Common myeloid progenitor, CD34-positive (primary cell): ENCODE measurements at regions not wholly inside any gene's neighbourhood (a gene's known extent, or its start where the extent isn't known, plus 50 kb on each side); places are given as distances from the start of the nearest gene placed in this dataset.

Experiments used
- CTCF ChIA-PET: fragments of 350-600 bp; sonication (Branson Sonifier 250); formaldehyde crosslinking; loops from one replicate; lab custom pipeline; 2021; ENCODE audit warnings: antibody characterized with exemption; lab: Charles Lee
- POLR2A ChIA-PET: fragments of 350-600 bp; sonication (Branson Sonifier 250); formaldehyde crosslinking; loops from one replicate; lab custom pipeline; 2021; ENCODE audit warnings: antibody characterized with exemption; lab: Charles Lee
- DNase-seq, 3 donors: peaks; one replicate each; pipeline versions ENCODE4 v3.0.0 to v3.0.0-alpha.2; 2013
- H3K27ac ChIP-seq, 2 experiments: 1 replicate in 1 of 2; 2 replicates in 1 of 2; pipeline ENCODE4 v1.7.0; 2013; ENCODE audit warnings: inconsistent platforms in 2 of 2, low read length in 2 of 2, mild to moderate bottlenecking in 2 of 2, low read depth in 1 of 2, moderate library complexity in 1 of 2; ENCODE audit not compliant: severe bottlenecking in 2 of 2, insufficient read depth in 1 of 2, poor library complexity in 1 of 2
- H3K27me3 ChIP-seq, 5 experiments: replicated peaks in 2 of 5; 1 replicate in 3 of 5; 2 replicates in 2 of 5; pipeline versions ENCODE4 v1.6.1 to v1.7.0; 2013; ENCODE audit warnings: low read length in 4 of 5, mild to moderate bottlenecking in 2 of 5, moderate library complexity in 2 of 5, inconsistent platforms in 1 of 5; ENCODE audit not compliant: insufficient read depth in 5 of 5, control insufficient read depth in 4 of 5
- H3K36me3 ChIP-seq, 4 experiments: 1 replicate in 2 of 4; 2 replicates in 2 of 4; pipeline versions ENCODE4 v1.6.1 to v1.7.0; 2013; ENCODE audit warnings: low read length in 3 of 4, control low read depth in 1 of 4, mild to moderate bottlenecking in 1 of 4; ENCODE audit not compliant: control insufficient read depth in 4 of 4, insufficient read depth in 4 of 4
- H3K4me1 ChIP-seq, 4 experiments: 1 replicate in 3 of 4; 2 replicates in 1 of 4; pipeline versions ENCODE4 v1.6.1 to v1.7.1; 2013; ENCODE audit warnings: low read length in 3 of 4, mild to moderate bottlenecking in 3 of 4, control low read depth in 1 of 4, inconsistent platforms in 1 of 4, moderate library complexity in 1 of 4; ENCODE audit not compliant: control insufficient read depth in 4 of 4, insufficient read depth in 4 of 4; ENCODE audit errors: control extremely low read depth in 1 of 4
- H3K4me3 ChIP-seq, 7 experiments: 1 replicate in 4 of 7; 2 replicates in 3 of 7; pipeline versions ENCODE4 v1.5.1 to v1.7.0; 2013; ENCODE audit warnings: mild to moderate bottlenecking in 7 of 7, low read length in 6 of 7, moderate library complexity in 6 of 7, inconsistent platforms in 2 of 7, low read depth in 2 of 7, control low read depth in 1 of 7; ENCODE audit not compliant: insufficient read depth in 4 of 7, control insufficient read depth in 1 of 7; ENCODE audit errors: extremely low read depth in 1 of 7
- H3K9me3 ChIP-seq, 5 experiments: 1 replicate in 4 of 5; 2 replicates in 1 of 5; pipeline versions ENCODE4 v1.6.1 to v1.7.1; 2013; ENCODE audit warnings: low read length in 4 of 5, mild to moderate bottlenecking in 2 of 5, inconsistent platforms in 1 of 5, low read depth in 1 of 5, moderate library complexity in 1 of 5; ENCODE audit not compliant: control insufficient read depth in 4 of 5, insufficient read depth in 2 of 5; ENCODE audit errors: control extremely low read depth in 1 of 5
- WGBS: methylation state at CpG from one replicate; pipeline ENCODE4 v1.1.5; 2013; ENCODE audit not compliant: insufficient coverage; 5-methylcytosine and 5-hydroxymethylcytosine counted together

DNA sequence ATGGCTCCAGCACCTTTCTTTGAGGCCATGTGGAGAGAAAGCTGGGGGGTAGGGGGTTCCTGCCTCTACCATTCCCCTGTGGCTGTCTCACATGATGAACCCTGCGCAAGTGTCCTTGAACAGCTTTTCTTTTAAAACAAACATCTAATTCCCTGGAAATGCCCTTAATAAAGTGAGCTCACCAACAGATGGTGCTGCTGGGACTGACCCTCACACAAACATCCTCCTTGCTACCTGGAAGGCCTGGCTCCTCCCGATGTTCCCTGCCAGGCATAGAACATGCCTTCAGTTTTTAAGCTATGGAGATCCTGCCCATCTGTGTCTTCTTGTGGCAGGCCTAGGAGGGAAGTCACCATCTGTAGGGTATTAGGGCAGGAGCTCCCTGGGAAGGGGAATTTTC, 60.7 kb upstream of the GATA6 start:
- DNase-seq: no peak
- no peak overlapping the region for H3K4me3 ChIP-seq
- H3K27me3 ChIP-seq: no peaks in the 10 kb centered on the region
- ChIA-PET POLR2A (no interaction called here), CTCF (interaction anchor here (0.9 kb wide), 1 partner anchor 112 kb away, joined by 3 read pairs; no protein-coding TSS in a partner anchor)
- H3K36me3 ChIP-seq: no peaks in the 10 kb centered on the region
- H3K4me1 ChIP-seq: peaks cover 0 to 5% (median 4%) of the 10 kb centered on the region in 4 experiments
- H3K9me3 ChIP-seq: no peaks in the 10 kb centered on the region
- WGBS: 100% methylated on average over 1 of the region's 2 CpGs
- no peak overlapping the region for H3K27ac ChIP-seq

DNA sequence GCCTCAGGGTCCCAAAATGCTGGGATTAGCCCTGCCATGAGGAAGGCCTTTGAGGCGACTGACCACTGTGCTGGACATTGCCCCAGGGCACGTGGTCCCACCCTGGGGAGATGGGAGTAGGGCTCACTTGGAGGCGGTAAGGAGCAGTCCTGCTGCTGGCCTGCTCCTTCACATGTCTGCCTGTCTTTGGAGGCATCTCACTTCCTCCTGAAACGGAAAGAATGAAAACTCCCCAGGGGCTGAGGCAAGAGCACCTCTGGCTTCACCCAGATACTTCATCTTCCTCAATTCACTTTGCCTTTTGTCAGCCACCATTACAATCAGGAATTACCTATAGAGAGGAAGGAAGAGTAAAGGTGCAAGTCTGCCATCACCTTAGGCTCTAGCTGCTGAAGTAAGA, 59.9 kb upstream of the GATA6 start:
- WGBS: 50% methylated on average over 2 of the region's 4 CpGs

DNA sequence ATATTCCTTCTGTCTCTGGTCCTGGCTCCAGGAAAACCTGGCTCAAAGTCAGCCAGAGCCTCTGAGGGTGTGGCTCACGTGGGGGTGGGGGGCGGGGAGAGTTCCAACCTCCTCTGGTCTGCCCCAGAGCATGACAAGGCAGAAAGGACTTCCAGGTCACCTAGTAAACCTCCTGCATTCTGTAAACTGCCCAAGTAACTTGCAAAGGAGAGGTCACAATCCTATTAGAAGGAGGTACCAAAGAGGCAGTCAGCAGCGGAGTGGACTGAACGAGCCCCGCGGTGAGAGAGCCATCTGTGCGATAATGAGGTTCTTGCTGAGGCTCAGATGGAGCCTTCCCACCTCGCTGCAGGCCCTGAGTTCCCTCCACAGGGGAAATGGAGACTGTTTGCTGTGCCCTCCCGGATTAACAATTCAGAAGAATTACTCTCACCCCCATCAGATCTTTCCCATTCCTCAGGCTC, 58.9 kb upstream of the GATA6 start:
- WGBS: 61% methylated on average over 9 of the region's 9 CpGs
- Histone ChIP-seq H3K36me3 (no peaks in the 10 kb centered on the region), H3K4me1 (no peaks in the 10 kb centered on the region), H3K27ac (no peak overlapping the region), H3K9me3 (no peaks in the 10 kb centered on the region), H3K27me3 (peaks cover 0 to 2% (median 0%) of the 10 kb centered on the region in 5 experiments), H3K4me3 (no peak overlapping the region)
- DNase-seq: no peak
- ChIA-PET CTCF (no interaction called here), POLR2A (no interaction called here)

More for the DNA sequence above, 59.9 kb upstream of the GATA6 start:
- ChIA-PET CTCF (no interaction called here), POLR2A (no interaction called here)
- no peaks in the 10 kb centered on the region for H3K36me3 ChIP-seq
- no peaks in the 10 kb centered on the region for H3K4me1 ChIP-seq
- H3K4me3 ChIP-seq: no peak overlapping the region
- no peak overlapping the region for H3K27ac ChIP-seq
- no peak for DNase-seq
- H3K9me3 ChIP-seq: no peaks in the 10 kb centered on the region
- no peaks in the 10 kb centered on the region for H3K27me3 ChIP-seq

DNA sequence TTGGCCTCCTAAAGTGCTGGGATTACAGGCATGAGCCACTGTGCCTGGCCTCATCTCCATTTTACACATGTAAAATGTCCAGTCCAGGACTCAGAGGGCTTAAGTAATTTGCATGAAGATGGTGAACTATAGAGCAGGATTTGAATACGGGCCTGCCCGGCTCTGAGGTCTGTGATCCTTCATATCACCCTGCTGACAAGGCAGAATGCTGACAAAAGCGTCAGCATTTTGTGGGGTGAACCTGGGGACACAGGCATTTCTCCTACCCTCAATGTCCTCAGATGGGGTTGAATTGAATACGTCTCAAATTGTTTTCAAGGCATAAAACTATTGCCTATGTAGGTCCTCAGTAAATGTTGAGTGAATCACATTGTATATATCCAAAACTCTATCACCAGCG, 57.2 kb upstream of the GATA6 start:
- Histone ChIP-seq H3K27ac (no peak overlapping the region), H3K4me1 (no peaks in the 10 kb centered on the region), H3K4me3 (no peak overlapping the region), H3K36me3 (no peaks in the 10 kb centered on the region), H3K9me3 (no peaks in the 10 kb centered on the region), H3K27me3 (peaks cover 0 to 5% (median 0%) of the 10 kb centered on the region in 5 experiments)
- DNase-seq: no peak
- ChIA-PET POLR2A (no interaction called here), CTCF (no interaction called here)
- 96% methylated on average over 3 of the region's 5 CpGs for WGBS

DNA sequence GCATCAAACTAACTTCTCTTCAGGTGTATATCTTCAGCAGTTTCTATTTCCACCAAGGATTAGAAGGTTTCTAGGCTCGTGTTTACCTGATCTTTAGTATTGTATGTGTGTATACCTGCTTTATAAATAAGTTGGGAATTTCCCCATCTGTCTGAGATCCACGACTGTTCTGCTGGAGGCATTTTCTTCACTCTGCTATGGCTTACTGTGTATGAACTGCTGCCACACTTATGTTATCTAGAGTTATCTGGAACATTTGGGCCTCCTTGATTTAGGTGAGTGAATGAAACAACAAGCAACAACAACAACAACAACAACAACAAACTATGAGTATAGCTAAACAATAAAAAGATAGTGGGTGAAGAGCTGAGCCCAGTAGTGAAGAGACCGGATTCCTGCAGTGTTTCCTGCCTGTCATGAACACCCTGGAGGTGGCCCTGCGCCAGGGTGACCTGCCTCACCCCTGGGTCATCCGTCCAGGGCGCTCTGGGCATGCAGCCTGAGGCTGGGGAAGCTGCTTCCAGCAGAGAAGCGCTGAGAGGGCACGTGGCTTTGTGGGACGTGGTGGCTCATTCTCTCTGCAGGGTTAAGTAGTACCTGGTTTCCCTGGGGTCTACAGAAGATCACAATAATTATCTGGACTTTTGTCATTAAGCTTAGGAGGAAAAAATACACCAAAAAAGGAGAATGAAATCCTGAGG, 56.1 kb upstream of the GATA6 start:
- Histone ChIP-seq H3K4me1 (no peaks in the 10 kb centered on the region), H3K27me3 (peaks cover 0 to 5% (median 0%) of the 10 kb centered on the region in 5 experiments), H3K27ac (no peak overlapping the region), H3K9me3 (no peaks in the 10 kb centered on the region), H3K4me3 (no peak overlapping the region), H3K36me3 (no peaks in the 10 kb centered on the region)
- CTCF ChIA-PET: no interaction called here
- WGBS: 94% methylated on average over 5 of the region's 9 CpGs
- no peak for DNase-seq
- POLR2A ChIA-PET: no interaction called here

DNA sequence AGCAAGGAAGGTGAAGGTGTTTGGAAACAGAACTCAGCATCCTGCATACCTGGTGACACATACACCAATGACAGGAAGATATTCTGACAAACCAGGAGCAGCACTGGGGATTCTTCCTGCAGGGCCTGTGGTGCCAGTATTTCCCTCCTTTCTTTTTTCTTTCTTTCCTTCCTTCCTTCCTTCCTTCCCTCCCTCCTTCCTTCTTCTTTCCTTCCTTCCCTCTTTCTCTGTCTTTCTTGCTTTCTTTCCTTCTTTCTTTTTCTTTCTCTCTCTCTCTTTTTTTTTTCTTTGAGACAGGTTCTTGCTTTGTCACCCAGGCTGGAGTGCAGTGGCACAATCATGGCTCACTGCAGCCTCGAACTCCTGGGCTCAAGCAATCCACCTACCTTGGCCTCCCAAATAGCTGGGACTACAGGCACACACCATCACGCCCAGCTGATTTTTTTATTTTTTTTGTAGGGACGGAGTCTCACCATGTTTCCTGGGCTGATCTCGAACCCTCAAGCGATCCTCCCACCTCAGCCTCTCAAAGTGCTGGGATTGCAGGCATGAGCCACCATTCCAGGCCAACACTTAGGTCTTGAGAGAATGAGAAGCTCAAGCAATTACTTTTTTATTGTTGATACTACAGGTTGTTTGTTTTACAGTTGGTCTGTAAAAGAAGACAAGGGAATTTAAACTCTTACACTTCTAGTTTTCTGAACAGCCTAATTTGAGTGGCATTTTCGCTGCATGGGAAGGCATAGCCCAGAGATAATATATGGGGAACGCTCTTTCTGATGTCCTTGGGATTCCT, 54.7 kb upstream of the GATA6 start:
- Histone ChIP-seq H3K4me1 (no peaks in the 10 kb centered on the region), H3K9me3 (no peaks in the 10 kb centered on the region), H3K27me3 (peaks cover 0 to 5% (median 0%) of the 10 kb centered on the region in 5 experiments), H3K4me3 (no peak overlapping the region), H3K27ac (no peak overlapping the region), H3K36me3 (no peaks in the 10 kb centered on the region)
- 100% methylated on average over 1 of the region's 7 CpGs for whole genome bisulfite sequencing
- CTCF ChIA-PET: no interaction called here
- POLR2A ChIA-PET: no interaction called here
- no peak for DNase-seq

DNA sequence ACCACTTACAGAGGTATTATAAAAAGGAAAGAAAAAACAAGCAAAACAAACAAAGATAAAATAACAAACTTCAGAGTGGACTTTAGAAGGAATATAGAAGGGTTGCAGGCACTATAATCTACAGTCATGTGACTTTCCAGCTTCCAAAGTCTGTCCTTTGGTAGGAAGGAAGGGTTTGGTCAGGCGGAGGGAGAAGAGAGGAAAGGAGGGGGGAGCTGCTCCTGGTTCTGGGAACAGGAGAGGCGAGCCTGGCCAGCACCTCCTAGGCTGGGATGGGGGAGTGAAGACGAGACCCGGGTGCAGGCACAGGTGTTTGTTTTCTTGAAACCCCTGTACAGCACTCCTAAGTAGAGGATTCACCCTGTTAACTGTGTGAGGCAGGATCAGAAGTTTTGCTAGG, 53.8 kb upstream of the GATA6 start:
- H3K4me1 ChIP-seq: no peaks in the 10 kb centered on the region
- 67% methylated on average over 3 of the region's 4 CpGs for WGBS
- H3K36me3 ChIP-seq: no peaks in the 10 kb centered on the region
- no peak overlapping the region for H3K4me3 ChIP-seq
- no peak for DNase-seq
- ChIA-PET POLR2A (no interaction called here), CTCF (no interaction called here)
- H3K27ac ChIP-seq: no peak overlapping the region
- peaks cover 0 to 5% (median 0%) of the 10 kb centered on the region in 5 experiments for H3K27me3 ChIP-seq
- no peaks in the 10 kb centered on the region for H3K9me3 ChIP-seq
